Mesothelial cell of epicardium (in vitro differentiated cells): ENCODE measurements at regions not wholly inside any gene's neighbourhood (a gene's known extent, or its start where the extent isn't known, plus 50 kb on each side); places are given as distances from the start of the nearest gene placed in this dataset.

ENCODE experiments used
- DNase-seq, 2 experiments: peaks; one replicate each; pipeline ENCODE4 v3.0.0; 2021; ENCODE audit warnings: low spot score in 2 of 2; ENCODE audit not compliant: unreplicated experiment in 2 of 2
- H3K27ac Mint-ChIP-seq: 2 replicates; pipeline ENCODE4 v1.8.0; 2021; ENCODE audit warnings: mixed read lengths
- H3K27me3 Mint-ChIP-seq: 2 replicates; pipeline ENCODE4 v1.8.0; 2021; ENCODE audit warnings: low read depth, mixed read lengths
- H3K36me3 Mint-ChIP-seq: 2 replicates; pipeline ENCODE4 v1.8.0; 2021; ENCODE audit warnings: mixed read lengths
- H3K4me1 Mint-ChIP-seq: 2 replicates; pipeline ENCODE4 v1.8.0; 2021; ENCODE audit warnings: mixed read lengths
- H3K4me3 Mint-ChIP-seq: 2 replicates; pipeline ENCODE4 v1.8.0; 2021; ENCODE audit warnings: mild to moderate bottlenecking, moderate library complexity, mixed read lengths
- H3K9me3 Mint-ChIP-seq: 2 replicates; pipeline ENCODE4 v1.8.0; 2021; ENCODE audit warnings: mixed read lengths
- CTCF ChIP-seq: fragments of 200-600 bp; sonication (generic); IDR thresholded peaks from one replicate; pipeline ENCODE4 v1.5.0; 2021; ENCODE audit warnings: antibody characterized with exemption; ENCODE audit not compliant: unreplicated experiment

GRCh38 chr1:163406772-163407171 lies 85.0 kb downstream of the NUF2 start:
- H3K27ac Mint-ChIP-seq, result no peak overlapping the region
- peaks cover 26% of the 10 kb centered on the region for H3K4me1 Mint-ChIP-seq
- H3K27me3 Mint-ChIP-seq, result no peaks in the 10 kb centered on the region
- no peak overlapping the region for H3K4me3 Mint-ChIP-seq
- no peak for DNase-seq
- H3K9me3 Mint-ChIP-seq, result no peaks in the 10 kb centered on the region
- H3K36me3 Mint-ChIP-seq, result no peaks in the 10 kb centered on the region
- TF ChIP-seq CTCF, result no peak

- TF ChIP-seq CTCF, result no peak
- no peaks in the 10 kb centered on the region for H3K9me3 Mint-ChIP-seq
- H3K27ac Mint-ChIP-seq, result no peak overlapping the region
- no peaks in the 10 kb centered on the region for H3K27me3 Mint-ChIP-seq
- H3K4me3 Mint-ChIP-seq, result no peak overlapping the region
- no peak for DNase-seq
- no peaks in the 10 kb centered on the region for H3K36me3 Mint-ChIP-seq
- peaks cover 31% of the 10 kb centered on the region for H3K4me1 Mint-ChIP-seq
Measured at GRCh38 chr1:163408262-163408661, 86.5 kb downstream of the NUF2 start.

- DNase-seq, result peak; percentile 34 to 78
- Mint-ChIP-seq H3K9me3 (no peaks in the 10 kb centered on the region), H3K4me3 (peak overlapping the region; percentile 52), H3K36me3 (no peaks in the 10 kb centered on the region), H3K27ac (peak overlapping the region; percentile 91), H3K27me3 (no peaks in the 10 kb centered on the region), H3K4me1 (peaks cover 40% of the 10 kb centered on the region)
- TF ChIP-seq CTCF, result peak; percentile 87
Measured at GRCh38 chr1:163410073-163410999, 88.6 kb downstream of the NUF2 start.

- Mint-ChIP-seq H3K27ac (no peak overlapping the region), H3K9me3 (no peaks in the 10 kb centered on the region), H3K27me3 (no peaks in the 10 kb centered on the region), H3K36me3 (no peaks in the 10 kb centered on the region), H3K4me3 (no peak overlapping the region), H3K4me1 (peaks cover 40% of the 10 kb centered on the region)
- no peak for DNase-seq
- no peak for TF ChIP-seq CTCF
Measured at GRCh38 chr1:163412221-163412620, 90.5 kb downstream of the NUF2 start.

GRCh38 chr1:163414778-163415177 lies 93.0 kb downstream of the NUF2 start:
- Mint-ChIP-seq H3K36me3 (no peaks in the 10 kb centered on the region), H3K9me3 (no peaks in the 10 kb centered on the region), H3K27ac (no peak overlapping the region), H3K4me3 (no peak overlapping the region), H3K27me3 (no peaks in the 10 kb centered on the region), H3K4me1 (peaks cover 29% of the 10 kb centered on the region)
- no peak for DNase-seq
- TF ChIP-seq CTCF, result no peak
